ENCODE measurements at regions not wholly inside any gene's neighbourhood (a gene's known extent, or its start where the extent isn't known, plus 50 kb on each side); places are given as distances from the start of the nearest gene placed in this dataset.

- no peak for DNase-seq
These were observed 2071.2 kb upstream of the CDH6 start for GRCh38 chr5:29122306-29122705.

- no peak for DNase-seq
These were observed 2076.0 kb upstream of the CDH9 start for GRCh38 chr5:29114331-29114768.

- no peak for DNase-seq
These were observed 2075.1 kb upstream of the CDH9 start for GRCh38 chr5:29113516-29113915.

- DNase-seq: no peak
These were observed 2061.2 kb upstream of the CDH9 start for GRCh38 chr5:29099585-29099984.

GRCh38 chr5:29089591-29090130 lies 2051.3 kb upstream of the CDH9 start:
- DNase-seq: no peak

GRCh38 chr5:29085142-29085541 lies 2046.8 kb upstream of the CDH9 start:
- no peak for DNase-seq

GRCh38 chr5:29079771-29080170 lies 2041.4 kb upstream of the CDH9 start:
- DNase-seq: no peak

GRCh38 chr5:29077451-29077850 lies 2039.1 kb upstream of the CDH9 start:
- no peak for DNase-seq

GRCh38 chr5:29069104-29069402 lies 2030.7 kb upstream of the CDH9 start:
- DNase-seq: no peak

GRCh38 chr5:29061381-29061780 lies 2023.0 kb upstream of the CDH9 start:
- no peak for DNase-seq

- DNase-seq: no peak
These were observed 2016.3 kb upstream of the CDH9 start for GRCh38 chr5:29054694-29055093.

GRCh38 chr5:29054282-29054681 lies 2015.9 kb upstream of the CDH9 start:
- no peak for DNase-seq

- DNase-seq: no peak
These were observed 2013.1 kb upstream of the CDH9 start for GRCh38 chr5:29051509-29051908.

GRCh38 chr5:29042152-29042551 lies 2003.8 kb upstream of the CDH9 start:
- DNase-seq: no peak

GRCh38 chr5:29040404-29040803 lies 2002.0 kb upstream of the CDH9 start:
- DNase-seq: no peak

GRCh38 chr5:29039994-29040393 lies 2001.6 kb upstream of the CDH9 start:
- DNase-seq: no peak

GRCh38 chr5:29037716-29038115 lies 1999.3 kb upstream of the CDH9 start:
- no peak for DNase-seq

- DNase-seq: no peak
These were observed 1985.7 kb upstream of the CDH9 start for GRCh38 chr5:29024052-29024451.

GRCh38 chr5:29023541-29023940 lies 1985.2 kb upstream of the CDH9 start:
- DNase-seq: no peak

GRCh38 chr5:29017501-29017900 lies 1979.1 kb upstream of the CDH9 start:
- no peak for DNase-seq

GRCh38 chr5:29016067-29016466 lies 1977.7 kb upstream of the CDH9 start:
- no peak for DNase-seq

- DNase-seq: no peak
These were observed 1977.1 kb upstream of the CDH9 start for GRCh38 chr5:29015523-29015922.

- DNase-seq: no peak
These were observed 1967.0 kb upstream of the CDH9 start for GRCh38 chr5:29005386-29005785.

GRCh38 chr5:29002481-29002880 lies 1964.1 kb upstream of the CDH9 start:
- DNase-seq: no peak

- DNase-seq: no peak
These were observed 1963.3 kb upstream of the CDH9 start for GRCh38 chr5:29001666-29002065.

- DNase-seq: no peak
These were observed 1946.3 kb upstream of the CDH9 start for GRCh38 chr5:28984639-28985038.

Measured in effector CD8-positive, alpha-beta T cell (primary cell).